Astrocyte (in vitro differentiated cells and primary cell): ENCODE measurements at regions not wholly inside any gene's neighbourhood (a gene's known extent, or its start where the extent isn't known, plus 50 kb on each side); places are given as distances from the start of the nearest gene placed in this dataset.
A peak's percentile ranks its signal among the peaks of the same experiment; 100 is the strongest.
"Not testable (repeated sequence)": the region's sequence is repeated elsewhere in the genome, so short reads cannot be mapped to it uniquely, and the experiment has no call there.

Source experiments
- DNase-seq: peaks from one replicate; pipeline ENCODE4 v3.0.0-alpha.2; 2010; ENCODE audit warnings: low read depth
- FAIRE-seq: peaks from 2 replicates; lab custom pipeline; 2011; peaks lifted over from hg19 to GRCh38; lab: Jason Lieb, UNC
- H2AFZ ChIP-seq: 2 replicates; pipeline ENCODE4 v1.6.0; 2012; ENCODE audit warnings: low read depth, low read length, inconsistent platforms
- H3K27ac ChIP-seq: 2 replicates; pipeline ENCODE4 v1.5.1; 2011; ENCODE audit warnings: low read depth, low read length, inconsistent platforms
- H3K27me3 ChIP-seq: 2 replicates; pipeline ENCODE4 v1.6.0; 2011; ENCODE audit warnings: low read length, inconsistent platforms; ENCODE audit not compliant: insufficient read depth
- H3K36me3 ChIP-seq: 2 replicates; pipeline ENCODE4 v1.5.1; 2011; ENCODE audit warnings: low read length, inconsistent platforms; ENCODE audit not compliant: insufficient read depth
- H3K4me1 ChIP-seq: 2 replicates; pipeline ENCODE4 v1.5.1; 2011; ENCODE audit warnings: low read length, inconsistent platforms; ENCODE audit not compliant: insufficient read depth
- H3K4me2 ChIP-seq: 2 replicates; pipeline ENCODE4 v1.6.0; 2012; ENCODE audit warnings: low read length, inconsistent platforms
- H3K4me3 ChIP-seq: 2 replicates; pipeline ENCODE4 v1.5.1; 2011; ENCODE audit warnings: low read depth, mild to moderate bottlenecking, low read length, inconsistent platforms; ENCODE audit not compliant: insufficient read depth
- H3K79me2 ChIP-seq: 2 replicates; pipeline ENCODE4 v1.6.0; 2012; ENCODE audit warnings: mild to moderate bottlenecking, low read length, inconsistent platforms; ENCODE audit not compliant: insufficient read depth
- H3K9ac ChIP-seq: 2 replicates; pipeline ENCODE4 v1.6.0; 2012; ENCODE audit warnings: mild to moderate bottlenecking, low read length, inconsistent platforms
- H3K9me3 ChIP-seq: 2 replicates; pipeline ENCODE4 v1.5.1; 2012; ENCODE audit warnings: low read depth, mild to moderate bottlenecking, low read length, inconsistent platforms; ENCODE audit not compliant: insufficient read depth
- H4K20me1 ChIP-seq: 2 replicates; pipeline ENCODE4 v1.6.0; 2012; ENCODE audit warnings: low read length, inconsistent platforms; ENCODE audit not compliant: insufficient read depth
- H3K27ac Mint-ChIP-seq: one replicate; pipeline ENCODE4 v1.8.0; 2021; ENCODE audit warnings: mild to moderate bottlenecking, mixed read lengths; ENCODE audit not compliant: unreplicated experiment
- H3K27me3 Mint-ChIP-seq: one replicate; pipeline ENCODE4 v1.8.0; 2021; ENCODE audit warnings: low read depth, mixed read lengths; ENCODE audit not compliant: unreplicated experiment
- H3K36me3 Mint-ChIP-seq: one replicate; pipeline ENCODE4 v1.8.0; 2021; ENCODE audit warnings: low read depth, mixed read lengths; ENCODE audit not compliant: unreplicated experiment
- H3K4me1 Mint-ChIP-seq: one replicate; pipeline ENCODE4 v1.8.0; 2021; ENCODE audit warnings: low read depth, mixed read lengths; ENCODE audit not compliant: unreplicated experiment
- H3K4me3 Mint-ChIP-seq: one replicate; pipeline ENCODE4 v1.8.0; 2021; ENCODE audit warnings: mild to moderate bottlenecking, moderate library complexity, mixed read lengths; ENCODE audit not compliant: unreplicated experiment
- H3K9me3 Mint-ChIP-seq: one replicate; pipeline ENCODE4 v1.8.0; 2021; ENCODE audit warnings: mild to moderate bottlenecking, mixed read lengths; ENCODE audit not compliant: unreplicated experiment
- CTCF ChIP-seq: IDR thresholded peaks from 2 replicates; pipeline ENCODE4 v1.5.1; 2011; ENCODE audit warnings: low read depth, mild to moderate bottlenecking, inconsistent platforms, low read length, moderate library complexity; ENCODE audit not compliant: insufficient read depth
- EZH2 ChIP-seq: IDR thresholded peaks from 2 replicates; pipeline ENCODE4 v1.6.1; 2012; ENCODE audit warnings: mild to moderate bottlenecking, low read length, inconsistent platforms; ENCODE audit not compliant: insufficient read depth

GRCh38 chr1:143652744-143653428 is 318.9 kb downstream of the FAM72C start:
- peaks cover 11% of the 10 kb centered on the region for H3K9me3 Mint-ChIP-seq

GRCh38 chr1:143652187-143652586 is 319.6 kb downstream of the FAM72C start:
- FAIRE-seq: no peak
- Histone ChIP-seq H3K9me3 (no peaks in the 10 kb centered on the region), H3K27me3 (no peaks in the 10 kb centered on the region), H4K20me1 (no peaks in the 10 kb centered on the region), H3K9ac (no peak overlapping the region), H3K4me1 (no peaks in the 10 kb centered on the region), H3K36me3 (no peaks in the 10 kb centered on the region), H3K79me2 (no peaks in the 10 kb centered on the region), H3K4me2 (no peak overlapping the region), H2AFZ (no peak overlapping the region), H3K4me3 (no peak overlapping the region), H3K27ac (no peak overlapping the region)
- no peak for TF ChIP-seq EZH2
- no peak for TF ChIP-seq CTCF
- H3K27ac Mint-ChIP-seq: no peak overlapping the region
- no peaks in the 10 kb centered on the region for H3K36me3 Mint-ChIP-seq
- H3K9me3 Mint-ChIP-seq: peaks cover 11% of the 10 kb centered on the region
- H3K4me3 Mint-ChIP-seq: no peak overlapping the region
- DNase-seq: no peak
- H3K4me1 Mint-ChIP-seq: no peaks in the 10 kb centered on the region
- H3K27me3 Mint-ChIP-seq: peaks cover 66% of the 10 kb centered on the region

More at GRCh38 chr1:143652744-143653428, 318.9 kb downstream of the FAM72C start:
- Histone ChIP-seq H3K9ac (no peak overlapping the region), H3K4me2 (no peak overlapping the region), H3K36me3 (no peaks in the 10 kb centered on the region), H4K20me1 (no peaks in the 10 kb centered on the region), H3K79me2 (no peaks in the 10 kb centered on the region), H3K27ac (no peak overlapping the region), H3K4me3 (no peak overlapping the region), H3K9me3 (no peaks in the 10 kb centered on the region), H2AFZ (no peak overlapping the region), H3K27me3 (no peaks in the 10 kb centered on the region), H3K4me1 (no peaks in the 10 kb centered on the region)
- DNase-seq: peak; percentile 2
- FAIRE-seq: no peak
- no peaks in the 10 kb centered on the region for H3K36me3 Mint-ChIP-seq
- peaks cover 66% of the 10 kb centered on the region for H3K27me3 Mint-ChIP-seq
- H3K4me1 Mint-ChIP-seq: no peaks in the 10 kb centered on the region
- H3K27ac Mint-ChIP-seq: no peak overlapping the region
- no peak overlapping the region for H3K4me3 Mint-ChIP-seq
- TF ChIP-seq CTCF: no peak
- no peak for TF ChIP-seq EZH2

- H3K27ac ChIP-seq: no peak overlapping the region
- Mint-ChIP-seq H3K4me3 (no peak overlapping the region), H3K27me3 (peaks cover 67% of the 10 kb centered on the region), H3K4me1 (no peaks in the 10 kb centered on the region), H3K27ac (no peak overlapping the region), H3K9me3 (peaks cover 11% of the 10 kb centered on the region), H3K36me3 (no peaks in the 10 kb centered on the region)
- no peak for DNase-seq
- H3K27me3 ChIP-seq: no peaks in the 10 kb centered on the region
- H3K36me3 ChIP-seq: no peaks in the 10 kb centered on the region
- no peaks in the 10 kb centered on the region for H4K20me1 ChIP-seq
- no peak overlapping the region for H3K4me3 ChIP-seq
- H3K4me1 ChIP-seq: no peaks in the 10 kb centered on the region
- TF ChIP-seq EZH2: no peak
- TF ChIP-seq CTCF: no peak
- no peaks in the 10 kb centered on the region for H3K9me3 ChIP-seq
- H3K79me2 ChIP-seq: no peaks in the 10 kb centered on the region
- no peak overlapping the region for H3K4me2 ChIP-seq
- no peak for FAIRE-seq
- H3K9ac ChIP-seq: no peak overlapping the region
- no peak overlapping the region for H2AFZ ChIP-seq
Measured at GRCh38 chr1:143651350-143651992, 320.3 kb downstream of the FAM72C start.

- not testable (repeated sequence) for H3K27me3 ChIP-seq, H2AFZ ChIP-seq, H3K4me3 ChIP-seq, H3K36me3 ChIP-seq, H3K4me3 Mint-ChIP-seq, H3K9ac ChIP-seq, H3K4me1 ChIP-seq, H3K4me1 Mint-ChIP-seq, H3K79me2 ChIP-seq, H3K36me3 Mint-ChIP-seq, H3K4me2 ChIP-seq, H3K9me3 Mint-ChIP-seq, H4K20me1 ChIP-seq, H3K27ac Mint-ChIP-seq, H3K27ac ChIP-seq, H3K9me3 ChIP-seq, FAIRE-seq, DNase-seq
- peaks cover 51% of the 10 kb centered on the region for H3K27me3 Mint-ChIP-seq
Measured at GRCh38 chr1:143644035-143644434, 327.8 kb downstream of the FAM72C start.
